Liver (tissue), 3 donors: ENCODE measurements at regions not wholly inside any gene's neighbourhood (a gene's known extent, or its start where the extent isn't known, plus 50 kb on each side); places are given as distances from the start of the nearest gene placed in this dataset.

ENCODE experiments used
- CTCF ChIP-seq: fragments of 150-350 bp; IDR thresholded peaks from 2 replicates; pipeline ENCODE4 v1.5.1; 2017; ENCODE audit warnings: improper control_type of control experiment, low read depth, low read length; ENCODE audit not compliant: missing input control
- FOXA1 ChIP-seq: IDR thresholded peaks from 2 replicates; pipeline ENCODE4 v1.6.1; 2016; ENCODE audit warnings: antibody characterized with exemption
- GABPA ChIP-seq, 2 donors: IDR thresholded peaks in 1 of 2; conservative IDR thresholded peaks in 1 of 2; 2 replicates each; pipeline ENCODE4 v1.6.1; 2016; ENCODE audit warnings: antibody characterized with exemption in 2 of 2, mild to moderate bottlenecking in 1 of 2, moderate library complexity in 1 of 2
- HNF4A ChIP-seq, 2 donors: conservative IDR thresholded peaks; 2 replicates each; pipeline ENCODE4 v1.6.1; 2016; ENCODE audit warnings: antibody characterized with exemption in 2 of 2, mild to moderate bottlenecking in 2 of 2
- JUND ChIP-seq, 2 donors: IDR thresholded peaks; 2 replicates each; pipeline ENCODE4 v1.6.1; 2016; ENCODE audit warnings: antibody characterized with exemption in 2 of 2
- MAX ChIP-seq: IDR thresholded peaks from 2 replicates; pipeline ENCODE4 v1.6.1; 2016; ENCODE audit warnings: antibody characterized with exemption
- SP1 ChIP-seq: IDR thresholded peaks from 2 replicates; pipeline ENCODE4 v1.6.1; 2018; ENCODE audit warnings: antibody characterized with exemption, mild to moderate bottlenecking
- TAF1 ChIP-seq: conservative IDR thresholded peaks from 2 replicates; pipeline ENCODE4 v1.6.1; 2016; ENCODE audit warnings: antibody characterized with exemption, mild to moderate bottlenecking
- YY1 ChIP-seq: IDR thresholded peaks from 2 replicates; pipeline ENCODE4 v1.6.1; 2016; ENCODE audit warnings: antibody characterized with exemption, mild to moderate bottlenecking
- TF ChIP-seq, protein P1 (sequence below): IDR thresholded peaks from 2 replicates; pipeline ENCODE4 v1.6.1; 2016; ENCODE audit warnings: antibody characterized with exemption, mild to moderate bottlenecking
- TF ChIP-seq, protein P2 (sequence below): IDR thresholded peaks from 2 replicates; pipeline ENCODE4 v1.6.1; 2016; ENCODE audit warnings: antibody characterized with exemption
- donor health status: healthy.
- donor health status: healthy.

DNA sequence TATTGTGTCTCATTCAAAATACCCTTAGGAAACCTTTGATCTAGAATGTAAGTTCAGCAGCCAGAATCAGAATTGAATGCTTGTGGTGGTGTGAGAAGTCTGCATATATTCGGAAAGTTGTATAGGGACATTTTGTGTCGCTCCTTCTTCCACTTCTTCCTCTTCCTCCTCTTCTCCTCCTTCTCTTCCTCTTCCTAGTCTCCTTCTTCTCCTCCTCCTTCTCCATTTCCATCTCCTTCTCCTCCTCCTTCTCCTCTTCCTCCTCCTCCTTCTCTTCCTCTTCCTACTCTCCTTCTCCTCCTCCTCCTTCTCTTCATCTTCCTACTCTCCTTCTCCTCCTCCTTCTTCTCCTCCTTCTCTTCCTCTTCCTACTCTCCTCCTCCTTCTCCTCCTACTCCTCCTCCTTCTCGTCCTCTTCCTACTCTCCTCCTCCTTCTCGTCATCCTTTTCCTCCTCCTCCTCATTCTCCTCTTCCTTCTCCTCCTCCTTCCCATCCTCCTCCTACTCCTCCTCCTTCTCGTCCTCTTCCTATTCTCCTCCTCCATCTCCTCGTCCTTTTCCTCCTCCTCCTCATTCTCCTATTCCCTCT, 749.3 kb upstream of the GOLIM4 start:
- TF ChIP-seq CTCF (no peak), HNF4A (conservative IDR thresholded peaks at IDR 0.05) (no peak), GABPA (IDR thresholded peaks at IDR 0.05 in 1 of 2, conservative IDR thresholded peaks at IDR 0.05 in 1 of 2) (no peak), MAX (no peak), JUND (IDR thresholded peaks at IDR 0.05) (no peak), TAF1 (no peak), YY1 (no peak), SP1 (no peak), FOXA1 (no peak)
- TF ChIP-seq, protein P1, sequence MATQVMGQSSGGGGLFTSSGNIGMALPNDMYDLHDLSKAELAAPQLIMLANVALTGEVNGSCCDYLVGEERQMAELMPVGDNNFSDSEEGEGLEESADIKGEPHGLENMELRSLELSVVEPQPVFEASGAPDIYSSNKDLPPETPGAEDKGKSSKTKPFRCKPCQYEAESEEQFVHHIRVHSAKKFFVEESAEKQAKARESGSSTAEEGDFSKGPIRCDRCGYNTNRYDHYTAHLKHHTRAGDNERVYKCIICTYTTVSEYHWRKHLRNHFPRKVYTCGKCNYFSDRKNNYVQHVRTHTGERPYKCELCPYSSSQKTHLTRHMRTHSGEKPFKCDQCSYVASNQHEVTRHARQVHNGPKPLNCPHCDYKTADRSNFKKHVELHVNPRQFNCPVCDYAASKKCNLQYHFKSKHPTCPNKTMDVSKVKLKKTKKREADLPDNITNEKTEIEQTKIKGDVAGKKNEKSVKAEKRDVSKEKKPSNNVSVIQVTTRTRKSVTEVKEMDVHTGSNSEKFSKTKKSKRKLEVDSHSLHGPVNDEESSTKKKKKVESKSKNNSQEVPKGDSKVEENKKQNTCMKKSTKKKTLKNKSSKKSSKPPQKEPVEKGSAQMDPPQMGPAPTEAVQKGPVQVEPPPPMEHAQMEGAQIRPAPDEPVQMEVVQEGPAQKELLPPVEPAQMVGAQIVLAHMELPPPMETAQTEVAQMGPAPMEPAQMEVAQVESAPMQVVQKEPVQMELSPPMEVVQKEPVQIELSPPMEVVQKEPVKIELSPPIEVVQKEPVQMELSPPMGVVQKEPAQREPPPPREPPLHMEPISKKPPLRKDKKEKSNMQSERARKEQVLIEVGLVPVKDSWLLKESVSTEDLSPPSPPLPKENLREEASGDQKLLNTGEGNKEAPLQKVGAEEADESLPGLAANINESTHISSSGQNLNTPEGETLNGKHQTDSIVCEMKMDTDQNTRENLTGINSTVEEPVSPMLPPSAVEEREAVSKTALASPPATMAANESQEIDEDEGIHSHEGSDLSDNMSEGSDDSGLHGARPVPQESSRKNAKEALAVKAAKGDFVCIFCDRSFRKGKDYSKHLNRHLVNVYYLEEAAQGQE: no peak
- TF ChIP-seq, protein P2, sequence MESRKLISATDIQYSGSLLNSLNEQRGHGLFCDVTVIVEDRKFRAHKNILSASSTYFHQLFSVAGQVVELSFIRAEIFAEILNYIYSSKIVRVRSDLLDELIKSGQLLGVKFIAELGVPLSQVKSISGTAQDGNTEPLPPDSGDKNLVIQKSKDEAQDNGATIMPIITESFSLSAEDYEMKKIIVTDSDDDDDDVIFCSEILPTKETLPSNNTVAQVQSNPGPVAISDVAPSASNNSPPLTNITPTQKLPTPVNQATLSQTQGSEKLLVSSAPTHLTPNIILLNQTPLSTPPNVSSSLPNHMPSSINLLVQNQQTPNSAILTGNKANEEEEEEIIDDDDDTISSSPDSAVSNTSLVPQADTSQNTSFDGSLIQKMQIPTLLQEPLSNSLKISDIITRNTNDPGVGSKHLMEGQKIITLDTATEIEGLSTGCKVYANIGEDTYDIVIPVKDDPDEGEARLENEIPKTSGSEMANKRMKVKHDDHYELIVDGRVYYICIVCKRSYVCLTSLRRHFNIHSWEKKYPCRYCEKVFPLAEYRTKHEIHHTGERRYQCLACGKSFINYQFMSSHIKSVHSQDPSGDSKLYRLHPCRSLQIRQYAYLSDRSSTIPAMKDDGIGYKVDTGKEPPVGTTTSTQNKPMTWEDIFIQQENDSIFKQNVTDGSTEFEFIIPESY: no peak
